ENCODE measurements at regions not wholly inside any gene's neighbourhood (a gene's known extent, or its start where the extent isn't known, plus 50 kb on each side); places are given as distances from the start of the nearest gene placed in this dataset.

- TF ChIP-seq POLR2AphosphoS5 (IDR thresholded peaks at IDR 0.05; ENCODE audit: insufficient read depth in 1 of 2, low read depth in 1 of 2): no peak
- no peak for TF ChIP-seq CTCF (IDR thresholded peaks at IDR 0.05)
Measured at GRCh38 chr11:39617971-39618370, 1841.5 kb downstream of the LRRC4C start.
